Suppressor macrophage (primary cell): ENCODE measurements at regions not wholly inside any gene's neighbourhood (a gene's known extent, or its start where the extent isn't known, plus 50 kb on each side); places are given as distances from the start of the nearest gene placed in this dataset.
"Not testable (repeated sequence)": the region's sequence is repeated elsewhere in the genome, so short reads cannot be mapped to it uniquely, and the experiment has no call there.

ENCODE experiments used
- DNase-seq, 4 experiments: peaks; one replicate each; pipeline ENCODE4 v3.0.0-alpha.2; 2020 to 2022

DNA sequence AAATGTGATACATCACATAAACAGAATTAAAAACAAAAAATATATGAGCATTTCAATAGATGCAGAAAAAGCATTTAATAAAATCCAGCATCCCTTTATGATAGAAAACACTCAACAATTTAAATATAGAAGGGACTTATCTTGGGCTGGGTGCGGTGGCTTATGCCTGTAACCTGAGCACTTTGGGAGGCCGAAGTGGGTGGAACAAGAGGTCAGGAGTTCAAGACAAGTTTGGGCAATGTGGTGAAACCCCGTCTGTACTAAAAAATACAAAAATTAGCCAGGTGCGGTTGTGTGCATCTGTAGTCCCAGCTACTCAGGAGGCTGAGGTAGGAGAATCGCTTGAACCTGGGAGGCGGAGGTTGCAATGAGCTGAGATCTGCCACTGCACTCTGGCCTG, 409.1 kb downstream of the ICE1 start:
- DNase-seq: not testable (repeated sequence)

DNA sequence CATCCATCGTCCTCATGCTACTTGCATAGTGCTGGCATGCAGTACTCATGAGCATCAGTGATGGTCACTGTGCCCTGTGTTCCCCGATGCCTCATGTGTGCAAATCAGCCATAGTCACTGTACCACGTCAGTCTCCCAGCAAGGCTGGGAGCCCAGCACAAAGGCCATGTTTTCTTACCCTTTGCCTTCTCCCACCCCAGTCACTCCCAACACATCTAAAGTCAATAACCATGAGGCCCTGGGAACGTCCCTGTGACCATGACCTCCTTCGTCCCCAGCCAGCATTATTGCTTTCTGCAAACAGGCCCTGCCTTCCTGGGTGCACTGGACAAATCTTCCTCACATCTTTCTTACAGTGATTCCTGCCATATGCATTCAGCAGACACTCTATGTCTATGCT, 406.1 kb downstream of the ICE1 start:
- no peak for DNase-seq

DNA sequence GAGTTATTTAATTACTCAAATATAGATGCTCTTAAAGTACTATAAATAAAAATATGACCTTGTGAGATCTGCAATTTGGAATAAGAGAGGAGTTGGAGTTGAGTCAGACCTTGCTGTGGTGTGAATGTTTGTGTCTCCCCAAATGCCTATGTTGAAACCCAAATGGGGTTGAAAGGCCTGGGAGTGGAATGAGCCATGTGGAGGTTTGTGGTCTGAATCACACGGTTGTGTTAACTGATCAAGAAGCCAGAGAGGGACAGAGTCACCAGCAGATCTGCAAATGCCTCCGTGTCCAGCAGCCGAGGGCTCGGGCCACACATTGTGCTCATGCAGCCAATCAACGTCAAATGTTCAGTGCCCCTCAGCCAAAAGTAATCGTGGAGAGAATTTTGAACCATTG, 404.4 kb downstream of the ICE1 start:
- DNase-seq: no peak

DNA sequence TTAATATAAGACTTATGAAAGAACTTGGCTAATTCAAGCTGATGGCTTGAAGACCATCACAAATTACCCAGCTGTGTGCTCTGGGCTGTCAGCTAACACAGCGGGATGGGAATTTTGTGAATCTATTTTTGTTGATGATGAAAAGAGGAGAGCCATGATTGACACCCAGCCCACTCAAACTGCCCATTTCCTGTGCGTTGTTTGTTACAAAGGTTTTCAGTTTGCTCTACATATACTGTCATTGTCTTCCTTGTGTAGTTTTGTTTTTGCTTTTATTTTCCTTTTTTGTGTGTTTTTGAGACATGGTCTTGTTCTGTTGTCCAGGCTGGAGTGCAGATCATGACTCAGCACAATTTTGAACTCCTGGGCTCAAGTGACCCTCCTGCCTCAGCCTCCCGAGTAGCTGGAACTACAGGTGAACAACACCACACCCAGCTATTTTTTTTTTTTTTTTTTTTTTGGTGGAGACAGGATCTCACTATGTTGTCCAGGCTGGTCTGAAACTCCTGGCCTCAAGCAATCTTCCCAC, 400.3 kb downstream of the ICE1 start:
- DNase-seq: no peak

DNA sequence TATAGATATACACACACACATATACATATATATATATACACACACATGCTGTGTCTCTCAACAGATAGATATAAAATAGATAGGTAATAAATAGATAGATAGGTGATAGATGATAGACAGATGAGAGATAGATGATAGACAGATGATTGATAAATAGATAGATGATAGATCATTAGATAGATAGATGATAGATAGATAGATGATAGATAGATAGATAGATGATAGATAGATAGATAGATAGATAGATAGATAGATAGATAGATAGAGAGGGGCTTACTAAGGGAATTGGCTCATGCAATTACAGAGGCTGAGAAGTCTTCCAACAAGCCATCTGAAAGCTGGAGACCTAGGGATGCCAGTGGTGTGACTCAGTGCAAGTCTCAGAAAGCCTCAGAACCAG, 394.5 kb downstream of the ICE1 start:
- DNase-seq: no peak

DNA sequence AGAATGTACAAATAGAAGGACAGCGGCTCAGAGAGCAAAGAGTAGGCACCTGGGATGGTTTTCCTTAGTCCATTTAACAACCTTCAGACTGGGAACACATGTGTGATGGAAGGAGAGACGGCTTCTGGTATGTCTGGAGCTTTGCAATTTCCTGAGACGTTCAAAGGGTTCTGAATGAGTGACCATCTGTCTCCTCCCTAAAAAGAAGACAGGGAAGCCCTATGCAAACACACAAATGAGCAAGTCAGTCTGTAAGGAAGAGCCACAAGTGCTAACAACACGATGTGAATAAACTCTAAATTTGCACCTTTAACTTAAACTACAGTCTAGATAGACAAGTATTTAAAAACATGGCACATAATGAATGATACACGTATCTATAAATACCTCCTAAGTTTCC, 391.0 kb downstream of the ICE1 start:
- no peak for DNase-seq

DNA sequence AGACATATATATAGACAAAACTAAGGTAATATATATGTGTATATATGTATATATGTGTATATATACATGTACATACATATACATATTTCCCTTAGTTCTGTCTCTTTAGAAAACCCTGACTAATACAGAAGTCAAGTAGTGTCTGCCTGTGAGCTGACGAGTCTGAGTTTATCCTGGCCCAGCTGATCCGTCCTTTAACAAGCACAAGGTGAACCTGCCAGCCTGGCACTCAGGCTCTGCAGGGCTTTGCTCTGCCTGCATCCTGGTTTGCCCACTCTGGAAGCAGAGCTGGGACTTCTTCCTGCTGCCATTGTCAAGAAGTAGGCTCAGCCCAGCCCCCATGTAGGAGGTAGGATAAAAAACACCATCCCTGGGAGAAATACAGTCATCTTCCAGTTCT, 388.0 kb downstream of the ICE1 start:
- no peak for DNase-seq

DNA sequence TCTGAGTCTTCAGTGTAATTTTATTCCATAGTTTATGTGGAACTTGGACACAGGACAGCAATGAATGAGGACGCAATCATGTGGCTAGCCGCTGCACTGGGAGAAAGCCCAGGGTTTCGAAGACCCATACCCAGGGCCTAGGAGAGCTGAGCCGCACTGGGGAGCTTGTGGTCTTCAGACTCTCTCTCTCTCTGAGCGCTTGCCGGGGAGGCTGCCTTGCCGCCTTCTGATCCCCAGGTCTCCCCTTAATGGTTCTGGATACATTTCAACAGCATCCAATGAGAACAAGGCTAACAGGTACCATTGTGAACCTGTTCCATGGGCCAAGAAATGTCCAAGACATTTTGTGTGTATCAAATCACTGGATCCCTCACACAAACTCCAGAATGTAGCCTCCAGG, 383.4 kb downstream of the ICE1 start:
- no peak for DNase-seq

DNA sequence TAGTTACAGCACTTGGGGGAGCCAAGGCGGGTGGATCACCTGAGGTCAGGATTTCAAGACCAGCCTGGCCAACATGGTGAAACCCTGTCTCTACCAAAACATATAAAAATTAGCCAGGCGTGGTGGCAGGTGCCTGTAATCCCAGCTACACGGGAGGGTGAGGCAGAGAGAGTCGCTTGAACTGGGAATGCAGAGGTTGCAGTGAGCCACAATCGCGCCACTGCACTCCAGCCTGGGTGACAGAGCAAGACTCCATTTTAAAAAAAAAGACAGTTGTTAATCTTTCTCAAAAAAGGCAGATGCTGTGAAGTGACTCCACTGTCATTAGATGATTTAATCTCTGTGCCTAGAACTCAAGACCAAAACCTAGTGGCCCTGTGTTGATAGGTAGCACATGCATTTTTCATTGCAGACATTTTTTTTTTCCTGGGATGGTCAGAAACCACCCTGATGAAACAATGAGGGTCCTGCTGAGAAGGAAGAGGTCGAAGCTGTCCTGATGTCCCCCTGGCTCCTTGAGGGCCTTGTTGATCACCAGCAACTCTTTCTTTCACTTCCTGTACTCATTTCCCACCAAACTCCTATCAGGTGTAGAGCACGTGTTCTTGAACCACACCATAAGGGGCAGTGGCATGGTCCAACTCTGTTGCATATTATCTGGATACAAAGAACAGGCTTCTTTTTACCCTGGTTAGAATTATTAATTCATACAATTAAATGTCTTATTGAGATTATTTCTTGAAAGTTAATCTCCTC, 382.2 kb downstream of the ICE1 start:
- DNase-seq: no peak

DNA sequence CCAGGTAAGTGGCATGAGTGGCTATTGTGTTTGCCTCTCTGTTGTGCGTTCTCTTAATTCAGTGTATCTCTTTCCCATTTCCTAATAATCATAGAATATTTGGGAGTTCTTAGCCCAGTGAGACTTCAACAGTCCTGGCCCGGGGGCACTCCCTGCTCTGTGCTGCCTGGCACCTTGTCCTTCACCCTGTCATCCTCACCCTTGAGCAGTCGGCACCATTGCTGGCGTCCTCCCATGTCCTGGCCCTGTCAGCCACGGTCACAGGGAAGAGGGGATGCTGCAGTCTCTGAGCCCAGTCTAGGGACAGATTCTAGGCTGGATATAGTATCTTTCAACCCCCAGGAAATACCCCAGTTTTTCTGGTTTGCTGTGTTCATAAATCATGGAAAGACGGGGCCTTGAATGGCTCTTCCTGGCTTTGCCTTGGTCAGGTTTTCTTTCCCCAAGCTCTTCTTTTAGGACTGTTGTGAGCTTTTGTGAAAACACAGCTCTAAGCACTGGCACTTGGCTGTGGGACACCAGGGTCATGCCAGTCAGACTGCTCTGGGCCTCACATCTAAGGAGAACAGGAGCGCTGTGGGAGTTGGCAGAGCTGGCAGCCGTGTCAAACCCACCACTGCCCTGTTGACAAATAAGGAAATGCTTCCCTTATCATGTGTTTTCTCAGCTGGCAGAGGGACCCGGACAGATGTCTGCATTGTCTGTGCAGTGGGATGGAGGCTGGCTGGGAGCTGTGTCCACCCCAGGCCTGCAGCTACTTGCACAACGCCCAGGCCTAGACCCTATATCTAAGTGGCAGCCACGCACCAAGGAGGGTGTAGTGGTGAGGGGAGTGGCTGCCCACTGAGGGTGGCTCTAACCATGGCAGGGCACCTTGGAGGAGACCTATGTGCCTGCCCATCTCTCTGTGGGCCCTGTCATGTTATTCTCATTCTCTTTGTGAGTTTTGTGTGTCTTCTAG, 378.6 kb downstream of the ICE1 start:
- no peak for DNase-seq

DNA sequence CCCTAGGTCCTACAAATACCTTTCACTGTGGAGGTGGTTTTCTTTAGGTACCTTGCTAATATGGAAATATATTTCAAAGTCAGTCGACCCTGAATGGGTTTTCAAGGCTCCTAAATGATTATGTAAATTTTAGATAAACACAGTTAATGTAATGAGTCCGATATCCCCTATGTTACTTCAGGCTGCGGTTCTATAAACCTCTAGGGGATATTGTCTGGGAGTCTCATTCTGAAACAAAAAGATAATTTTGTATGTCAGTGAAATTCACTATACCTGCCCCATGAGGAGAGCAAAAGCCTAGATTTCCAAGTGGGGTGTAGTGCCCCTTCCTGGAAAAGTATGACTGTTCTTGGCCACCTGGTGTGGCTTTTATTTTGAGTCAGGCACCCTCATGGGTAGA, 377.3 kb downstream of the ICE1 start:
- DNase-seq: no peak

DNA sequence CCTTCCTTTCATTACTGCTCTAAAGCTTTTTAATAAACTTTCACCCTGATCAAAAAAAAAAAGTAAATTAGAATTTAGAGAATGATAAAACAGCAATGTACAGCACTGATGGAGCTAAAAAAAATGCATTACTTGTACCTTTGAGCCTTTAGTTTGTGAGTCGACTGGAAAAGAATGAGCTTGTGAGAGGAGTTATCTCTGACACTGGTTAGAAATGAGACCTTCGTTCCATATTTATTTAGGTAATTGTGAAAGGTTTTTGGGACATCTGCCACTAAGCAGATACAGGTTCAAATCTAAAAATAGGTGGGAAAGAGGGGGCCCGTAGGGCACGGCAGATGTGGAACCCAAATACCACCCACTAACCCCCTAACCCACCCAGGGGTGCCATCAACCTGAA, 376.8 kb downstream of the ICE1 start:
- DNase-seq: no peak

DNA sequence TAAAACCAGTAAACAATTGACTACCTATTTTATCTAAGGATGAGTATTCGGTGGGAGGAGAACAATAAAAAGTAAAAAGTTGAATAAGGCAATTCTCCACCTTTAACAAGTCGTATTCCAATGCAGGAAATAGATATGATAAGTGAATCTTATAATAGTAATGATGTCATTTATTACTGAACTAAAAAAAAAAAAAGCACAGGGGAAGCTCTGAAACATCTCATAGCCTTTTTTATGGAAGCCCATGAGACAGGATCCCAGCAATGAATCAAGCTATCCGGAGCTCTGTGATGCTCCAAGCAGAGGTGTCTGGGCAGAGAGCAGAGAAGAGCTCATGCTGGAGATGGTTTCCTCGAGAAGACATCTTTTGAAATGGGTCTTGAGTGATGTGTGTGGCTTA, 376.0 kb downstream of the ICE1 start:
- DNase-seq: no peak

DNA sequence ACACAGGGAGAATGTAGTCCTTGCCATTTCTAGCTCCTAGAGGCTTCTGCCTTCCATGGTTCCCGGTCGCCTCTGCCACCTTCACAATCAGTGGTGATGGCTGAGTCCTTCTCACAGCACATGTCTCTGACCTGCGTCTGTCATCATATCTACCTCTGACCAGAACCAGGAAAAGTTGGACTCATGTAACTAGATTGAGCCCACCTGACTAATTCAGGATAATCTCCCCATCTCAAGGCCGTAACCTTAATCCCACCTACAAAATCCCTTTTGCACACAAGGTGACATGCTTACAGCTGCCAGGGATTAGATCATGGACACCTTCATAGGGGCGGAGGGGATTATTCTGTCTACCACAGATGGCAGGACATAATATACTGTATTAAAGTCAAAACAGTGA, 375.6 kb downstream of the ICE1 start:
- DNase-seq: no peak

DNA sequence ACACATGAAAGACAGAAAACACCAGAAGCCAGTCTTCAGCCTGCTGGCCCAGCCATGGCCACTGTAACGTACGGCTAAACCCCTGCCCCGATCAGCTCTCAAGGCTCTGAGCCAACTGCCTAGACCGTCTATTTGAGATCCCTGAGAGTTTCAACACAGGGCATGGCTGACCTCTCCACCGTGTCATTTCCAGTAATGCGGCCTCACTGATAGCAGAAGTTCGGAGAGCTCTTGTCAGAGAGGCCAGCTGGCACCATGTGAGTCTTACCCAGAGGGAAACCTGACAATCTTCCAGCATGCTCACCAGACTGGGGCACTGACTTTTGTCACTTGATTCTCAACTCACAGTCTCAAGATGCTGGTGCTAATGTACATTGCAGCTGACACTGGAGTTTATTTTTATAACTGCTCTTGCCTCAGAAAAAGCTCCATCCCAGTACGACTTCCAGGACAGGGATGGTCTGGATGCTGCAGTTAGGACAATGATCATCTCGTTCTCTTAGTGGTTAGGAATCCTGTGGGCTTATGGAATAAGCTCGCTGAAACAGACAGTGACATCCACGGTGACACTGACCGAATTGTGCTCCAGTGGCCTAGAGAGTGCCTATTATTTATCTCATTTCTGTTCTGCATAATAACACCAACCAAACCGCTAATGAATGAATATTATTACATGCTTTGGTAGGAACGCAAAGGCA, 372.7 kb downstream of the ICE1 start:
- no peak for DNase-seq

DNA sequence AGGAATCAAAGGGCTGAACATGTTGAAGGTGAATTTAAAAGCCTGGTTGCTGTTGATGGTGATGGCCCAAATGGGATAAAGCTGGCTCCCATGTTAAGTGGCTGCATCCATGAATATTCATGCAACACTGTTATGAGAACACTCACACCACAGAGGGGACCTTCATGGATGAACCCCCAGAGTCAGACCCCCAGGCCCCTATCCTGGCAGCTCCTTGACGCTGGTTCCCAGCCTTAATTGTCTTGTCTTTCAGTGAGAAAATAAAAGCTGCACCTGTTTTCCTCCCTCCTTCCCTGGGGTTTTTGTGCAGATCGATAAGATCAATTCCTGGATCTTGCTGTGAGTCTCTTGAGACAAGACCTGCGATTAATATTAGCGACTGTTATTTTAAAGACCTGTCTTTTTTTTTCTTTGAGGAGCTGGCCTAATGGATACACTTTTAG, 371.7 kb downstream of the ICE1 start:
- DNase-seq: no peak

DNA sequence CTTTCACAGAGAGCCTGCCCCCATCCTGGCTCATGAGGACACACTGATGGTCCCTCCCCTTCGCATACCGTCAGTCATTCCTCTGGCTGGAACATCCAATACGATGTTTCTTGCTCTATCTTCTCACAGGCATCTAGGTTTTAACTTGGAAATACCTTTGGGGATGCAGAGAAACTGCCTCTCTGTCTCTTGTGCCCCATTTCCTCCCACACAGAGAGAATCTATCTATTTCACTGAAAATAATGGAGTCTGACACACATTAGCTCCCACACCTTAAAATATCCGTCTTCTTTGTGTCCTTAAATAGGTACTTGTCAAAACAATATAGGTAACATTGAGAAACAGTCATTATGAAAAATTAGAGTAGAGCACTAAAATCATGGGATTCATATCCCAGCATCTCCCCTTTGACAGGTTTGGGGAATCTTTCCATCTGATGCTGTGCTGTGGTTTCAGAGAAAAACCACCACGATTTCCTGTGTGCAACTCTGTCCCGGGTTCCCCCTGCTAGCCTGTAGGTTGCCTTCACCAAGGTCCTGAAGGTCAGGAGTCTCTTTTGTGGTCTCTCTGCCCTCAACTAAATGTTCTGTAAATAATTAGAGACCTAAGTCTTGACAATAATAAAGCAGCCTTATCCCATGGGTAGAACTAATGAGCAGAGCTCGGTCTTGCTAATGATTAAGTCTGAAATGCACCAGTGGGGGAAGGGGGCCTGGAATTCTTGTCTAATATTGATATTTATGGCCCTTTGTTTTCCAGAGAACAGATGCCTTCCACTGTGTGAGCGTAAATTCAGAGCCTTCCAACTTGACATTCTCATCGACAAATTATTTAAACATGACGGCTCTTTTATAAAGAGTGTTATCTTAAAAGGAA, 371.0 kb downstream of the ICE1 start:
- no peak for DNase-seq

DNA sequence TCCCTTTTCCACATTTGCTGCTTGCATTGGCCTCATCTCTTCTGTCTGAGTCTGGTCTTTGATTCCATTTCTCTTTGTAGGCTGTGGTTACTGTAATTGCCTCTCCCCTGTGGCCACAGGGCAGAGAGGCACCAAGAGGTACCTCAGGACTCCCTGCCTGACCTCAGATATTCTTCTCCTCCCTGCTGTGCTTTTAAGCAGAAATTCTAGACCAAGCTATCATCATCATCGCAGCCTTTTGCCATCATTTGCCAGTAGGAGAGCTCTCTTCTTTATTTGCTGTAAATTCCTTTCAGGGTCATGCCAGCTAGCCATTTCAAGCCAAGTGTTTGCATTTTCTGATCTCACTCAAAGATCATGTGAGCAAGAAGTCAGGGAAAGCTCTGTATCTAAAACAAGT, 369.6 kb downstream of the ICE1 start:
- DNase-seq: no peak

DNA sequence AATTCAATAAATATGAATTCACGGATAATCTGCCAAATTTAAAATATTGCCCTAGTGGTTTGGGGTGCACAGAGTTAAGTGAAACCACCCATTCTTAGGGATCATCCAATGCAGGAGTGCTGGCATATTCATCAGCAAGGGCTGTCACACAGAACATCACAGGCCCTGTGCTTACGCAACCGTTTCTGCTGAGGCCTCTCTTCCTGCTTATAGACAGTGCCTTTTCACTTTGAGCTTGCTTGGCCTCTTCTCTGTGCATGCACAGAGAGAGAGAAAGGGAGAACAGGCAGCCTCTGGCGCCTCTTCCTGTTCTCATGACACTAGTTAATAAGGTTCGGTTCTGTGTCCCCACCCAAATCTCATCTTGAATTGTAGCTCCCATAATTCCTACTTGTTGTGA, 366.3 kb downstream of the ICE1 start:
- no peak for DNase-seq

DNA sequence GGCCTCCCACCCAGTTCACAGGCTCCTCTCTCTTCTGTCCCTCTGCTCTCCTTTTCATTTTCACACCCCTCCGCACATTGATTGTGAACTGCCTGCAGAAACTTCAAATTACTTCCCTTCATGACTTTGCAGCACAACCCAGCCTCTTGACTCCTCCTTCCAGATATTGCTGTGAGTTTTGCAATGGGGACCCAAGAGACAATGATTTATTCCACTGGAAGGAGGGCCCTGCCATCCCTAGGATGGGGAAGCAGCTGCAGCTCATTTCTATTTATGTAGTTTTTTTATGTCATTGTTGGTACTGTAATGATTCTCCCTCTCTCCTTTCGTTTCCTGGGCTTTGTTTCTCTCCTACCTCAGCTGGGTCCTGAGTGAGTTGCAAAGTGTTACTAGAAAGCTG, 364.9 kb downstream of the ICE1 start:
- DNase-seq: no peak

DNA sequence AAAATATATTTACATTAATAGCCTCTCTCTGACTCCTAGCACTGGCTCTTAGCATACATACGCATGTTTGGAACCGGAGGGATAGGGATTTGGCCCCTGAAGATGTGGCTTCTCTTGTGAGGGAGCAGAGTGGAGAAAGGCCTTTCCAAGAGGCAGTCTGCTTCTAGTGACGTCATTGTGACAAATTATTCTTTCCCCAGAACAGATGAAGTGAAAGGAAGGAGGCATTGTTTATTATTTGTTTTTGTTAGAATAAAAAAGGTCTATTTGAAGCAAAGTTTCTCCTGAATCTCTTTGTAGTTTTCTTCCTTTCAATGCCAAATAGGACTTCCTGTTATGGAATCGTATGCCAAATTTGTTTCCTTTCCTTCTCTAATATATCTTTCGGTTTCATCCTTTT, 361.6 kb downstream of the ICE1 start:
- DNase-seq: no peak

DNA sequence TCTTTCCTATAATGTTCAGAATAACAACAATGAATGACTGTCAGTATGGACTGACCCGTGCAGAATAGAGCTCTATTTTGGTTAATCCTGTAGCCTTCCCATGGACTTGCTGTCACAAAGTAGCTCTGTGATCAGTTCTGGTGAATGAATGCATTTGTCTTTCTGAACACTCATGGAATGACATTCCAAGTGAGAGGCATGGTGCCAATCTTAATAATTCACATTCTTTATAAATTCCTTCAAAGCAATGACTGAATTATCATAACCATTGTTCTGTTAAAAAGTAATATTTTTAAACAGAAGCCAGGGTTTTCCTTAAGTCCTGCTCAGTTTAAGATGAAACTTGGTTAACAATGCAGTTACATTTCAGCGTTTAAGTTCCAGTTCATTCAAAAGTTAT, 360.5 kb downstream of the ICE1 start:
- DNase-seq: no peak
